HL-60 (cell line): ENCODE measurements at regions not wholly inside any gene's neighbourhood (a gene's known extent, or its start where the extent isn't known, plus 50 kb on each side); places are given as distances from the start of the nearest gene placed in this dataset.

Source experiments
- GABPA ChIP-seq: IDR thresholded peaks from 2 replicates; pipeline ENCODE4 v1.6.1; 2012; ENCODE audit warnings: low read depth
- POLR2AphosphoS5 ChIP-seq: IDR thresholded peaks from 2 replicates; pipeline ENCODE4 v1.6.1; 2012; ENCODE audit warnings: low read depth
- REST ChIP-seq: IDR thresholded peaks from 2 replicates; pipeline ENCODE4 v1.6.1; 2012; ENCODE audit warnings: low read depth; ENCODE audit not compliant: insufficient replicate concordance
- TF ChIP-seq, protein P1 (sequence below): IDR thresholded peaks from one replicate; pipeline ENCODE4 v1.5.1; 2011; ENCODE audit warnings: low read length, control low read depth, inconsistent platforms; ENCODE audit not compliant: insufficient read depth

DNA sequence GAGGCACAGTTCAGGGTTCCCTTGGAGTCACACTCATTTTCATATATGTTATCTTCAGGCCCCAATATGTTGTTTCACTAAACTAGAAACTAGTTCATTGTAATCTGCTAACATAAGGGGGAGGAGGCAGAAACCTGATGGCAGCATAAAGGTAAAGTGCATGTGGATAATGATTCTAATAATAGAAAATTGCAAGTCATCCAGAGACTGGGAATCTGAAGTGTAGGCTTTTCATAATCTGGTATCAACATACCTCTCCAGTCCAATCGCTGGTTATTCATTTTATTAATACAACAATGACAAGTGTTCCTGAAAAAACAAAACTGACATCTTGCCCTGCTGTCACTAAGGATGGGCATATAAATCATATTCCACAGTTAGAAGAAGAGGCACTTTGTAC lies 326.3 kb upstream of the ZNF804A start:
- TF ChIP-seq, protein P1, sequence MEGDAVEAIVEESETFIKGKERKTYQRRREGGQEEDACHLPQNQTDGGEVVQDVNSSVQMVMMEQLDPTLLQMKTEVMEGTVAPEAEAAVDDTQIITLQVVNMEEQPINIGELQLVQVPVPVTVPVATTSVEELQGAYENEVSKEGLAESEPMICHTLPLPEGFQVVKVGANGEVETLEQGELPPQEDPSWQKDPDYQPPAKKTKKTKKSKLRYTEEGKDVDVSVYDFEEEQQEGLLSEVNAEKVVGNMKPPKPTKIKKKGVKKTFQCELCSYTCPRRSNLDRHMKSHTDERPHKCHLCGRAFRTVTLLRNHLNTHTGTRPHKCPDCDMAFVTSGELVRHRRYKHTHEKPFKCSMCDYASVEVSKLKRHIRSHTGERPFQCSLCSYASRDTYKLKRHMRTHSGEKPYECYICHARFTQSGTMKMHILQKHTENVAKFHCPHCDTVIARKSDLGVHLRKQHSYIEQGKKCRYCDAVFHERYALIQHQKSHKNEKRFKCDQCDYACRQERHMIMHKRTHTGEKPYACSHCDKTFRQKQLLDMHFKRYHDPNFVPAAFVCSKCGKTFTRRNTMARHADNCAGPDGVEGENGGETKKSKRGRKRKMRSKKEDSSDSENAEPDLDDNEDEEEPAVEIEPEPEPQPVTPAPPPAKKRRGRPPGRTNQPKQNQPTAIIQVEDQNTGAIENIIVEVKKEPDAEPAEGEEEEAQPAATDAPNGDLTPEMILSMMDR, result no peak
- TF ChIP-seq REST (no peak), GABPA (no peak), POLR2AphosphoS5 (no peak)
